Upper lobe of right lung (tissue), 1 donor: ENCODE measurements at regions not wholly inside any gene's neighbourhood (a gene's known extent, or its start where the extent isn't known, plus 50 kb on each side); places are given as distances from the start of the nearest gene placed in this dataset.

Source experiments
- ATAC-seq: fragments of 200-7000 bp; cut with Tn5 transposase; one replicate; pipeline ENCODE4 v1.9.1; 2020; ENCODE audit warnings: mild to moderate bottlenecking, moderate library complexity
- DNase-seq: peaks from one replicate; pipeline ENCODE4 v3.0.0-alpha.2; 2020
- H3K27ac ChIP-seq: fragments of 200-600 bp; one replicate; pipeline ENCODE4 v1.8.0; 2022
- H3K27me3 ChIP-seq: fragments of 200-600 bp; one replicate; pipeline ENCODE4 v1.8.0; 2022; ENCODE audit warnings: mild to moderate bottlenecking
- H3K36me3 ChIP-seq: fragments of 200-600 bp; one replicate; pipeline ENCODE4 v1.8.0; 2022
- H3K4me1 ChIP-seq: fragments of 200-600 bp; one replicate; pipeline ENCODE4 v1.8.0; 2022
- H3K4me3 ChIP-seq: fragments of 200-600 bp; one replicate; pipeline ENCODE4 v1.8.0; 2022; ENCODE audit warnings: mild to moderate bottlenecking
- H3K9me3 ChIP-seq: fragments of 200-600 bp; one replicate; pipeline ENCODE4 v1.8.0; 2022
- CTCF ChIP-seq: fragments of 200-600 bp; IDR thresholded peaks from one replicate; pipeline ENCODE4 v1.8.0; 2022; ENCODE audit warnings: antibody characterized with exemption
- intact Hi-C: fragments of 100-400 bp; cut with DNase I; formaldehyde crosslinking; loops from one replicate; pipeline ENCODE4 v1.11.0; 2022
- donor health status: DM: no; HTN: yes; CAD: no; lungs with severe emphysema.

- Histone ChIP-seq H3K4me3 (no peak overlapping the region), H3K27ac (no peak overlapping the region), H3K4me1 (no peaks in the 10 kb centered on the region), H3K36me3 (no peaks in the 10 kb centered on the region), H3K9me3 (no peaks in the 10 kb centered on the region), H3K27me3 (no peaks in the 10 kb centered on the region)
- ATAC-seq = no peak
- TF ChIP-seq CTCF = no peak
- intact Hi-C loops = no loop called here
- no peak for DNase-seq
Observed at GRCh38 chr3:158961911-158962310, 160.1 kb downstream of the MFSD1 start.

GRCh38 chr3:158970006-158970405 is 168.2 kb downstream of the MFSD1 start:
- Histone ChIP-seq H3K4me1 (no peaks in the 10 kb centered on the region), H3K27ac (no peak overlapping the region), H3K9me3 (no peaks in the 10 kb centered on the region), H3K27me3 (no peaks in the 10 kb centered on the region), H3K4me3 (no peak overlapping the region), H3K36me3 (no peaks in the 10 kb centered on the region)
- TF ChIP-seq CTCF = no peak
- DNase-seq (no peak), ATAC-seq (no peak)
- intact Hi-C loops = no loop called here

DNA sequence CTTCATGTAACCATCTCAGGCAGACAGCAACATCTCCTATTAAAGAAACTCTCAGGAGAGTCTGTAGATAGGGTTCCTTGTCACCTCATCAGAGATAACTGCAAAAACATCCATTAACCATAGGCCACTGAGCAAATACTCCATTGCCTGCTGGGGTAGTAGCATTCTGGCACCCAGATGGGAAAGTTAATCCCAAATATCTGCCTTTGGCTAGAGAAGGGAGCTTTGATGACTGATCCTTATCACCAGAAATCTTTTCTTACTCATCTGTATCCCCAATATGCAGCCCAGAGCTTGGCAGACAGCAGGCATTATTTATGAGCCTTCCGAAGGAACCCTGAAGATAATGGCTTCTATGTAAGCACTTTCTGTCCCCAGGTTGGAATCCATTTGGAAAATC is 173.1 kb downstream of the MFSD1 start:
- H3K27ac ChIP-seq = no peak overlapping the region
- H3K4me1 ChIP-seq = no peaks in the 10 kb centered on the region
- H3K4me3 ChIP-seq = no peak overlapping the region
- H3K9me3 ChIP-seq = no peaks in the 10 kb centered on the region
- H3K36me3 ChIP-seq = no peaks in the 10 kb centered on the region
- TF ChIP-seq CTCF = no peak
- intact Hi-C loops = no loop called here
- no peak for DNase-seq
- H3K27me3 ChIP-seq = no peaks in the 10 kb centered on the region
- ATAC-seq = no peak

- TF ChIP-seq CTCF = no peak
- Histone ChIP-seq H3K4me3 (no peak overlapping the region), H3K27ac (no peak overlapping the region), H3K4me1 (no peaks in the 10 kb centered on the region), H3K27me3 (no peaks in the 10 kb centered on the region), H3K36me3 (no peaks in the 10 kb centered on the region), H3K9me3 (no peaks in the 10 kb centered on the region)
- intact Hi-C loops = no loop called here
- DNase-seq (no peak), ATAC-seq (no peak)
Observed at GRCh38 chr3:158976966-158977365, 175.1 kb downstream of the MFSD1 start.

- Histone ChIP-seq H3K27ac (no peak overlapping the region), H3K9me3 (no peaks in the 10 kb centered on the region), H3K27me3 (no peaks in the 10 kb centered on the region), H3K4me1 (no peaks in the 10 kb centered on the region), H3K4me3 (no peak overlapping the region), H3K36me3 (no peaks in the 10 kb centered on the region)
- no peak for DNase-seq
- no peak for TF ChIP-seq CTCF
- no peak for ATAC-seq
- intact Hi-C loops = no loop called here
Observed at GRCh38 chr3:158977497-158977896, 175.6 kb downstream of the MFSD1 start.
